Breast epithelium (tissue), 4 donors: ENCODE measurements at regions not wholly inside any gene's neighbourhood (a gene's known extent, or its start where the extent isn't known, plus 50 kb on each side); places are given as distances from the start of the nearest gene placed in this dataset.

Source experiments
- DNase-seq, 2 donors: peaks; one replicate each; pipeline ENCODE4 v3.0.0-alpha.2; 2019; ENCODE audit warnings: low spot score in 2 of 2
- H3K27ac ChIP-seq, 2 donors: fragments of 200-600 bp; sonication (generic) in 1 of 2; one replicate each; pipeline ENCODE4 v1.5.1; 2016 to 2019; ENCODE audit warnings: mild to moderate bottlenecking in 1 of 2
- H3K27me3 ChIP-seq, 2 donors: fragments of 200-600 bp; sonication (generic) in 1 of 2; one replicate each; pipeline versions ENCODE4 v1.5.1 to v1.6.0; 2017 to 2019; ENCODE audit warnings: control low read depth in 1 of 2, mild to moderate bottlenecking in 1 of 2
- H3K36me3 ChIP-seq: fragments of 200-600 bp; one replicate; pipeline ENCODE4 v1.5.1; 2019
- H3K4me1 ChIP-seq, 2 donors: fragments of 200-600 bp; sonication (generic); one replicate each; pipeline ENCODE4 v1.5.1; 2016 to 2019; ENCODE audit warnings: control low read depth in 1 of 2
- H3K4me3 ChIP-seq, 3 donors: fragments of 200-600 bp; sonication (generic); 1 replicate in 2 of 3; 2 replicates in 1 of 3; pipeline ENCODE4 v1.5.1; 2016 to 2019; ENCODE audit warnings: mild to moderate bottlenecking in 3 of 3, moderate library complexity in 2 of 3
- H3K9me3 ChIP-seq, 2 donors: fragments of 200-600 bp; sonication (generic) in 1 of 2; one replicate each; pipeline ENCODE4 v1.5.1; 2016 to 2019; ENCODE audit warnings: control low read depth in 1 of 2
- CTCF ChIP-seq, 3 donors: fragments of 450-650 bp; IDR thresholded peaks; one replicate each; pipeline ENCODE4 v1.5.1; 2016 to 2017; ENCODE audit warnings: antibody characterized with exemption in 3 of 3, mild to moderate bottlenecking in 3 of 3, moderate library complexity in 3 of 3
- POLR2A ChIP-seq: fragments of 450-650 bp; IDR thresholded peaks from one replicate; pipeline ENCODE4 v1.6.1; 2016; ENCODE audit warnings: antibody characterized with exemption, mild to moderate bottlenecking, moderate library complexity
- POLR2AphosphoS5 ChIP-seq, 3 donors: sonication (generic); formaldehyde crosslinking; IDR thresholded peaks; one replicate each; pipeline ENCODE4 v1.6.1; 2017; ENCODE audit warnings: antibody characterized with exemption in 3 of 3
- intact Hi-C: fragments of 100-400 bp; cut with DNase I; formaldehyde crosslinking; loops from one replicate; pipeline ENCODE4 v1.15.1; 2023; ENCODE audit warnings: low total_unique reads

- no peaks in the 10 kb centered on the region for H3K4me1 ChIP-seq
- TF ChIP-seq POLR2AphosphoS5 (IDR thresholded peaks at IDR 0.05) (no peak), CTCF (IDR thresholded peaks at IDR 0.05) (no peak), POLR2A (no peak)
- H3K27me3 ChIP-seq, result no peaks in the 10 kb centered on the region
- peak in 1 of 2 donors; percentile 25 for DNase-seq
- H3K36me3 ChIP-seq, result no peaks in the 10 kb centered on the region
- no peak overlapping the region for H3K4me3 ChIP-seq
- no peaks in the 10 kb centered on the region for H3K9me3 ChIP-seq
- H3K27ac ChIP-seq, result no peak overlapping the region
- intact Hi-C loops, result no loop called here
Measured at GRCh38 chr2:238505892-238506280, 79.2 kb downstream of the ASB1 start.

- H3K4me1 ChIP-seq, result no peaks in the 10 kb centered on the region
- intact Hi-C loops, result no loop called here
- H3K4me3 ChIP-seq, result no peak overlapping the region
- no peak for TF ChIP-seq POLR2AphosphoS5 (IDR thresholded peaks at IDR 0.05)
- no peak for TF ChIP-seq CTCF (IDR thresholded peaks at IDR 0.05)
- TF ChIP-seq POLR2A, result no peak
- no peaks in the 10 kb centered on the region for H3K27me3 ChIP-seq
- no peaks in the 10 kb centered on the region for H3K9me3 ChIP-seq
- H3K27ac ChIP-seq, result no peak overlapping the region
- DNase-seq, result peak in 1 of 2 donors; percentile 35
- H3K36me3 ChIP-seq, result no peaks in the 10 kb centered on the region
Measured at GRCh38 chr2:238506371-238507068, 79.8 kb downstream of the ASB1 start.

GRCh38 chr2:238507836-238508235, 81.1 kb downstream of the ASB1 start:
- Histone ChIP-seq H3K4me1 (no peaks in the 10 kb centered on the region), H3K4me3 (no peak overlapping the region), H3K36me3 (no peaks in the 10 kb centered on the region), H3K9me3 (no peaks in the 10 kb centered on the region), H3K27me3 (no peaks in the 10 kb centered on the region), H3K27ac (no peak overlapping the region)
- intact Hi-C loops, result no loop called here
- peak in 1 of 2 donors; percentile 15 for DNase-seq
- TF ChIP-seq POLR2AphosphoS5 (IDR thresholded peaks at IDR 0.05) (no peak), POLR2A (no peak), CTCF (IDR thresholded peaks at IDR 0.05) (no peak)

GRCh38 chr2:238509151-238509835, 82.6 kb downstream of the ASB1 start:
- no peaks in the 10 kb centered on the region for H3K27me3 ChIP-seq
- no peaks in the 10 kb centered on the region for H3K9me3 ChIP-seq
- no peak for TF ChIP-seq CTCF (IDR thresholded peaks at IDR 0.05)
- no peak for TF ChIP-seq POLR2AphosphoS5 (IDR thresholded peaks at IDR 0.05)
- no peak for TF ChIP-seq POLR2A
- DNase-seq, result no peak
- H3K4me3 ChIP-seq, result no peak overlapping the region
- no peaks in the 10 kb centered on the region for H3K4me1 ChIP-seq
- H3K27ac ChIP-seq, result no peak overlapping the region
- no peaks in the 10 kb centered on the region for H3K36me3 ChIP-seq
- intact Hi-C loops, result no loop called here

- H3K36me3 ChIP-seq, result no peaks in the 10 kb centered on the region
- no peaks in the 10 kb centered on the region for H3K4me1 ChIP-seq
- H3K9me3 ChIP-seq, result no peaks in the 10 kb centered on the region
- DNase-seq, result no peak
- H3K27me3 ChIP-seq, result no peaks in the 10 kb centered on the region
- H3K27ac ChIP-seq, result no peak overlapping the region
- intact Hi-C loops, result no loop called here
- TF ChIP-seq POLR2AphosphoS5 (IDR thresholded peaks at IDR 0.05), result no peak
- H3K4me3 ChIP-seq, result no peak overlapping the region
Measured at GRCh38 chr2:238509903-238510302, 83.2 kb downstream of the ASB1 start.
